K562 (cell line): ENCODE measurements at regions not wholly inside any gene's neighbourhood (a gene's known extent, or its start where the extent isn't known, plus 50 kb on each side); places are given as distances from the start of the nearest gene placed in this dataset.

Experiments used
- ARID1B ChIP-seq: fragments of 450-650 bp; IDR thresholded peaks from 2 replicates; pipeline ENCODE4 v1.6.1; 2016; ENCODE audit warnings: antibody characterized with exemption, mild to moderate bottlenecking, inconsistent platforms
- CXXC5 ChIP-seq: fragments of 250-450 bp; sonication (Bioruptor Pico); IDR thresholded peaks from 2 replicates; pipeline ENCODE4 v1.8.0; 2022; ENCODE audit warnings: inconsistent platforms, mild to moderate bottlenecking, moderate library complexity
- FOSL1 ChIP-seq: fragments of 200-800 bp; sonication (Bioruptor generic); conservative IDR thresholded peaks from 2 replicates; pipeline ENCODE4 v1.6.1; 2016; ENCODE audit warnings: missing genetic modification characterization, missing compliant biosample characterization
- MTA3 ChIP-seq: fragments of 450-650 bp; formaldehyde crosslinking; IDR thresholded peaks from 2 replicates; pipeline ENCODE4 v1.6.1; 2017; ENCODE audit warnings: mild to moderate bottlenecking, borderline replicate concordance
- MXD1 ChIP-seq: fragments of 250-450 bp; sonication (Bioruptor Pico); IDR thresholded peaks from 2 replicates; pipeline ENCODE4 v1.8.0; 2021; ENCODE audit warnings: borderline replicate concordance, mild to moderate bottlenecking, moderate library complexity; ENCODE audit not compliant: poor library complexity, severe bottlenecking
- PHF21A ChIP-seq: fragments of 450-650 bp; IDR thresholded peaks from 2 replicates; pipeline ENCODE4 v1.6.1; 2017; ENCODE audit warnings: low read depth, borderline replicate concordance
- POLR2AphosphoS5 ChIP-seq: IDR thresholded peaks from 2 replicates; pipeline ENCODE4 v1.6.1; 2011; ENCODE audit warnings: mild to moderate bottlenecking, low read depth, low read length, moderate library complexity; ENCODE audit not compliant: control insufficient read depth, insufficient read depth
- PRMT5 ChIP-seq: sonication (generic); formaldehyde crosslinking; IDR thresholded peaks from 2 replicates; pipeline ENCODE4 v1.5.0; 2020; ENCODE audit warnings: missing genetic modification reagents
- RBM39 ChIP-seq: fragments of 200-400 bp; formaldehyde crosslinking; optimal IDR thresholded peaks from 2 replicates; pipeline ENCODE3; 2018; ENCODE audit warnings: low read depth, low read length
- SIN3A ChIP-seq, 2 experiments: fragments of 150-350 bp in 1 of 2; IDR thresholded peaks; 2 replicates each; pipeline ENCODE4 v1.6.1; 2011 to 2016; ENCODE audit warnings: borderline replicate concordance in 2 of 2, low read depth in 2 of 2, low read length in 2 of 2, mild to moderate bottlenecking in 2 of 2, moderate library complexity in 2 of 2; ENCODE audit not compliant: control insufficient read depth in 1 of 2
- SMARCA4 ChIP-seq: fragments of 450-650 bp; IDR thresholded peaks from 2 replicates; pipeline ENCODE4 v1.6.1; 2016
- SMC3 ChIP-seq: conservative IDR thresholded peaks from 2 replicates; pipeline ENCODE4 v1.6.1; 2011; ENCODE audit warnings: low read depth, low read length, improper control_type of control experiment; ENCODE audit not compliant: insufficient read depth
- SP2 ChIP-seq: IDR thresholded peaks from 2 replicates; pipeline ENCODE4 v1.6.1; 2011; ENCODE audit warnings: mild to moderate bottlenecking, low read depth, low read length, moderate library complexity; ENCODE audit not compliant: poor library complexity, severe bottlenecking; ENCODE audit errors: extremely low read depth
- TCF3 ChIP-seq: sonication (generic); formaldehyde crosslinking; IDR thresholded peaks from 2 replicates; pipeline ENCODE4 v1.4.0; 2020; ENCODE audit warnings: mild to moderate bottlenecking, missing genetic modification reagents
- ZNF239 ChIP-seq: fragments of 250-450 bp; sonication (Bioruptor Pico); IDR thresholded peaks from 2 replicates; pipeline ENCODE4 v1.4.0; 2020; ENCODE audit warnings: mild to moderate bottlenecking
- ZNF263 ChIP-seq: sonication (generic); formaldehyde crosslinking; IDR thresholded peaks from 2 replicates; pipeline ENCODE4 v1.8.0; 2022; ENCODE audit warnings: mild to moderate bottlenecking, missing genetic modification reagents, borderline replicate concordance
- ZNF354B ChIP-seq: fragments of 250-450 bp; sonication (Bioruptor Pico); IDR thresholded peaks from 2 replicates; pipeline ENCODE4 v1.4.0; 2020
- ZNF431 ChIP-seq: sonication (generic); formaldehyde crosslinking; IDR thresholded peaks from 2 replicates; pipeline ENCODE4 v1.8.0; 2022; ENCODE audit warnings: mild to moderate bottlenecking, missing genetic modification reagents
- TF ChIP-seq, protein P1 (sequence below): sonication (generic); formaldehyde crosslinking; IDR thresholded peaks from 2 replicates; pipeline ENCODE4 v1.8.0; 2023; ENCODE audit warnings: mild to moderate bottlenecking, missing genetic modification reagents
- TF ChIP-seq, protein P2 (sequence below): fragments of 250-450 bp; sonication (Bioruptor Pico); IDR thresholded peaks from 2 replicates; pipeline ENCODE4 v1.5.0; 2021; ENCODE audit warnings: mild to moderate bottlenecking, moderate library complexity

DNA sequence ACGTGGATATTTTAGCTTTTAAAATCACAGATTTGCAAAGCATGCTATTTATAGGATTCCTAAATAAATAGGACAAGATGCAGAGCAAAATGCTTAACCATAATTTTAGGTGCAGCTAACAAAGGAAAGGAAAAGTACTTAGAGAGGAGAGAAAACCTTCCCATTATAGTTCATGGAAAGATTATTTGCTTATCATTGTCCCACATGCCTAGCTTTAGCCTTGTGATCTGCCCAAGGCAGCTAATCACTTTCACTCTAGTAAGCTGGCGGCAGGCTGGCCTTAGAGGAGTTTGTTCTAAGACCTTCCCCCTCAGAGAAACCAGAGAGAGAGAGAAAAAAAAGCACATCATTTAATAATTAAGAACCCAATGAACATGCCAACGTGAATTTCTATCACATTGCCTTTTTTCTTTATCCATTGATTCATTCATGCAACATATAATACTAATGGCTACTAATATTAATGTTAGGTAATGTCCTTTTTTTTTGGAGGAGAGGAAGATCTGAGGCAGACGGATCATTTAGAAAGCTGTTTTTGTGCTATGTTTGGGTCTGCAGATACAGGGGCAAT, 274.6 kb downstream of the ARL4A start (continued):
- no peak for TF ChIP-seq SP2
- no peak for TF ChIP-seq SMC3
- no peak for TF ChIP-seq MXD1 (CRISPR knock-in tag)
- no peak for TF ChIP-seq PHF21A
- 0 out of 2 replicates have a peak, but pooled peaks have one; percentile 34 for TF ChIP-seq FOSL1
- TF ChIP-seq MTA3 = 0 out of 2 replicates have a peak, but pooled peaks have one; percentile 28
- TF ChIP-seq SIN3A (IDR thresholded peaks at IDR 0.05; ENCODE audit: borderline replicate concordance in 2 of 2, control insufficient read depth in 1 of 2, low read depth in 2 of 2, low read length in 2 of 2) = no peak
- TF ChIP-seq SMARCA4 = peak; percentile 75
- no peak for TF ChIP-seq RBM39
- TF ChIP-seq POLR2AphosphoS5 = peak; percentile 57; the same call in 1 of the 2 replicates
- TF ChIP-seq ARID1B = peak; percentile 84
- TF ChIP-seq, protein P1, sequence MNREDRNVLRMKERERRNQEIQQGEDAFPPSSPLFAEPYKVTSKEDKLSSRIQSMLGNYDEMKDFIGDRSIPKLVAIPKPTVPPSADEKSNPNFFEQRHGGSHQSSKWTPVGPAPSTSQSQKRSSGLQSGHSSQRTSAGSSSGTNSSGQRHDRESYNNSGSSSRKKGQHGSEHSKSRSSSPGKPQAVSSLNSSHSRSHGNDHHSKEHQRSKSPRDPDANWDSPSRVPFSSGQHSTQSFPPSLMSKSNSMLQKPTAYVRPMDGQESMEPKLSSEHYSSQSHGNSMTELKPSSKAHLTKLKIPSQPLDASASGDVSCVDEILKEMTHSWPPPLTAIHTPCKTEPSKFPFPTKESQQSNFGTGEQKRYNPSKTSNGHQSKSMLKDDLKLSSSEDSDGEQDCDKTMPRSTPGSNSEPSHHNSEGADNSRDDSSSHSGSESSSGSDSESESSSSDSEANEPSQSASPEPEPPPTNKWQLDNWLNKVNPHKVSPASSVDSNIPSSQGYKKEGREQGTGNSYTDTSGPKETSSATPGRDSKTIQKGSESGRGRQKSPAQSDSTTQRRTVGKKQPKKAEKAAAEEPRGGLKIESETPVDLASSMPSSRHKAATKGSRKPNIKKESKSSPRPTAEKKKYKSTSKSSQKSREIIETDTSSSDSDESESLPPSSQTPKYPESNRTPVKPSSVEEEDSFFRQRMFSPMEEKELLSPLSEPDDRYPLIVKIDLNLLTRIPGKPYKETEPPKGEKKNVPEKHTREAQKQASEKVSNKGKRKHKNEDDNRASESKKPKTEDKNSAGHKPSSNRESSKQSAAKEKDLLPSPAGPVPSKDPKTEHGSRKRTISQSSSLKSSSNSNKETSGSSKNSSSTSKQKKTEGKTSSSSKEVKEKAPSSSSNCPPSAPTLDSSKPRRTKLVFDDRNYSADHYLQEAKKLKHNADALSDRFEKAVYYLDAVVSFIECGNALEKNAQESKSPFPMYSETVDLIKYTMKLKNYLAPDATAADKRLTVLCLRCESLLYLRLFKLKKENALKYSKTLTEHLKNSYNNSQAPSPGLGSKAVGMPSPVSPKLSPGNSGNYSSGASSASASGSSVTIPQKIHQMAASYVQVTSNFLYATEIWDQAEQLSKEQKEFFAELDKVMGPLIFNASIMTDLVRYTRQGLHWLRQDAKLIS (CRISPR knock-in tag) = no peak
- TF ChIP-seq, protein P2, sequence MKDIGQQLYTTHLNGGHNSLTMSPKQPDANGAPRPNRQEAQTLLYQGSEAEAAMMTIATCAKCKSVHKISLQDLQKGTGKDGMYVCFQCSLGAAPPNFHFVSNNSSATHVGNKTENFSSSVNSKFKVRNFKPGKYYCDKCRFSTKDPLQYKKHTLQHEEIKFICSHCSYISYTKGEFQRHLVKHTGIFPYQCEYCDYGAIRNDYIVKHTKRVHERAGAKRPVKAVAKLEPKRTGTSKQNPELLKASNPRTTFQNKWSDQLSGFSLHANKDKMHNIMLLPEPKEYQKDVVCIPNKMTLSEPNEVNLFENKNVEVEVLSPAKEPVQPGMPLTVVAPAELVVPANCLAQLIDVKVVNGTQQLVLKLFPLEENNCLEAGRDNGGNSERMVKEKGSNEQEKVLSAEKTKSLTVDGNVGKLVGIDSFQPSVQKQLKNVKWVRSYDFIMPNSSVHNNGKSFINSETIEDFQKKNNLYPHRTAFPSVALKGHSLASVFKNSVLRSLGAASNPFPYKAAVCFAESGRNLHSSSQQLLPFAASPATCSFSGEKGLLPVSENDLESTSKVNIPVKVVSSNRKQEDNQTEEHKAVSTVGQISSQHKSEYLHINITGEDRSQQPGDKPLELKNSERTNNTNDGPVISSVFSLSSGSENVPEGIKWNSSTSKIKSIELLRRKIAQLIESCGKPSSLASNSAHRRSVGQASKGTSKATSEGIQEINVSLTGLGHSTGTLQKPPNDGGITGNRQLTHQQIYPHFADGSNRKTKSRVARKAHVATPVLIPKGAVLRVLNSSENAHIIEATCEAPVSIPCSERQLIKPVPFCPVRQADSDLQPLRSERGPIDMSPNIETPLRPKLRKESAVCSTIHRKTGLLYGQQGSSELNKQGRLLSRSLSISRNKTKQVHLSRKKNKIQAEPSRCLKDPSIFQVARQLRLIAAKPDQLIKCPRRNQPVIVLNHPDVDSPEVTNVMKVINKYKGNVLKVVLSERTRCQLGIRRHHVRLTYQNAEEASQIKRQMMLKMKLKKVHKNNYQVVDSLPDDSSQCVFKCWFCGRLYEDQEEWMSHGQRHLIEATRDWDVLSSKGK = no peak
- no peak for TF ChIP-seq ZNF263 (CRISPR knock-in tag)
- no peak for TF ChIP-seq ZNF239 (CRISPR knock-in tag)
- TF ChIP-seq PRMT5 (CRISPR knock-in tag) = no peak
- peak; percentile 78 for TF ChIP-seq TCF3 (CRISPR knock-in tag)
- no peak for TF ChIP-seq ZNF354B
- no peak for TF ChIP-seq ZNF431 (CRISPR knock-in tag)
- 0 out of 2 replicates have a peak, but pooled peaks have one; percentile 11 for TF ChIP-seq CXXC5
